ENCODE measurements at regions not wholly inside any gene's neighbourhood (a gene's known extent, or its start where the extent isn't known, plus 50 kb on each side); places are given as distances from the start of the nearest gene placed in this dataset.
A peak's percentile ranks its signal among the peaks of the same experiment; 100 is the strongest.

DNA sequence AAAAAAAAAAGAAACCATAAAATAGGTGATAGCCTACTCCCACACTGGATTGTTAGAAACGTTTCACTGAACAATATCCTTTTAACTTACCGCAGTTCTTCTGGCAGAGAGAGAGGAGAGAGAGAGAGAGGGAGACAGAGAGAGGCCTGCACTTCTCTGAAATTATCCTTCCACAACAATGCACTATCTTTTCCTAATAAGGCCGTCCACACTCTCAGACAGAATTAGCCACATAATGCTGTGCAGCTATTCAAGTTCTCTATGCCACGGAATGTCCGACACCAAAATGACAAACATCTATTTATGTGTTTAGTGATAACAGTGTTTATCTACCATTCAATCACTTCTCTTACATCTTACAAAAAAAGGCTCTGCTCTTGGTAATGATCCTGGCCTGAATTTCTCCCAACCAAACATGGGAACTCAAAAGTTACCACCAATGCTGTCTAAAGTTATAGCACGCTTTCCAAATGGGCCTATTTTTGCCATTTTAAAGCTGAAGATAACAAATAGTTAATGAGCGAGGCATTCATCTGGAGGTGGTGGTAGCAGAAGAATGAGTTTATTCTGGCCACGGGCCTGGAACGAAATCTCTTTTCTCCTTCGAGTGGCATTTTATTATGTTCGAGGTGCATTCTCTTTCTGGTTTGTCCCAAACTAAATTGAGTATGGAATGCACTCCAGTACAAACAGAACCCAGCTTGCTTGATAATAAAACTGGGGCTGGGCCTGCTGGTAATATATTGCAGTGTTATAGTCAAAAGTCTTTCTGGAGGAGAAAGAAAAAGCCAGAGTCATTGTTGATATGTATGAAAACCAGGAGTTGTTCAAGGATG is 160.2 kb upstream of the SVIL start:
- no peak for TF ChIP-seq ZNF274 (IDR thresholded peaks at IDR 0.05; ENCODE audit: low read depth, low read length)
- Histone ChIP-seq H3K4me3 (ENCODE audit: insufficient read length, low read depth) (no peak overlapping the region), H3K27me3 (ENCODE audit: insufficient read depth, insufficient read length) (no peaks in the 10 kb centered on the region), H3K9ac (ENCODE audit: insufficient read length, low read depth) (no peak overlapping the region), H3K36me3 (ENCODE audit: insufficient read depth, insufficient read length, low read length) (no peaks in the 10 kb centered on the region), H3K9me3 (ENCODE audit: insufficient read depth, low read length) (no peaks in the 10 kb centered on the region), H3K4me1 (ENCODE audit: insufficient read depth, insufficient read length) (no peaks in the 10 kb centered on the region)
- DNase-seq (ENCODE audit: low read depth, low spot score): no peak

DNA sequence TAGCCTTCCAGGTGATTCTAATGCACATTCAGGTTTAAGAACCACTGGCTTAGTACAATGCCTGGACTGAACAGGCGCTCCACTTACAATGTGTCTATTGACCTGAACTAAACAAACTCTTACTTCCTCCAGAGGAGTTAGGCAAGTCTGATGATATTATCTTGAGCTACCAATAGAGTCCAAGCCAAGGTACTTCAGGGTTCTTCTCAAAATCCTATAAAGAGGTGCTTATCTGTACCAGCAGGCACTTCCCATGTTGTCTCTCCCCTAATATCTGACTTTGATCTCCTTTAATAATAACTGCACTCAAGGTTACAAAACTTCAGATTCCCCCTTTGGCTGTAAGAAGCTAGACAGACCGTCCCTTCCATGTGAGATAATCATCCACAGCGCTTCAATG is 157.0 kb upstream of the SVIL start:
- no peak for DNase-seq (ENCODE audit: low read depth, low spot score)

GRCh38 chr10:29790207-29790606 is 155.4 kb upstream of the SVIL start:
- no peak for DNase-seq (ENCODE audit: low read depth, low spot score)
- no peaks in the 10 kb centered on the region for H3K36me3 ChIP-seq (ENCODE audit: insufficient read depth, insufficient read length, low read length)
- H3K9ac ChIP-seq (ENCODE audit: insufficient read length, low read depth): no peak overlapping the region
- H3K4me3 ChIP-seq (ENCODE audit: insufficient read length, low read depth): no peak overlapping the region
- H3K27me3 ChIP-seq (ENCODE audit: insufficient read depth, insufficient read length): no peaks in the 10 kb centered on the region
- no peaks in the 10 kb centered on the region for H3K4me1 ChIP-seq (ENCODE audit: insufficient read depth, insufficient read length)
- no peak for TF ChIP-seq SUZ12 (IDR thresholded peaks at IDR 0.05; ENCODE audit: extremely low read depth, insufficient read depth, insufficient read length)
- no peak for TF ChIP-seq YY1 (IDR thresholded peaks at IDR 0.05; ENCODE audit: insufficient read depth, insufficient read length)
- TF ChIP-seq ZNF274 (IDR thresholded peaks at IDR 0.05; ENCODE audit: low read depth, low read length): no peak
- H3K9me3 ChIP-seq (ENCODE audit: insufficient read depth, low read length): peaks cover 5% of the 10 kb centered on the region; the same call in 1 of the 2 replicates

More for the DNA sequence above, 157.0 kb upstream of the SVIL start:
- Histone ChIP-seq H3K9ac (ENCODE audit: insufficient read length, low read depth) (no peak overlapping the region), H3K36me3 (ENCODE audit: insufficient read depth, insufficient read length, low read length) (no peaks in the 10 kb centered on the region), H3K27me3 (ENCODE audit: insufficient read depth, insufficient read length) (no peaks in the 10 kb centered on the region), H3K4me3 (ENCODE audit: insufficient read length, low read depth) (no peak overlapping the region), H3K4me1 (ENCODE audit: insufficient read depth, insufficient read length) (no peaks in the 10 kb centered on the region), H3K9me3 (ENCODE audit: insufficient read depth, low read length) (peaks cover 5% of the 10 kb centered on the region; the same call in 1 of the 2 replicates)
- no peak for TF ChIP-seq ZNF274 (IDR thresholded peaks at IDR 0.05; ENCODE audit: low read depth, low read length)
- no peak for TF ChIP-seq YY1 (IDR thresholded peaks at IDR 0.05; ENCODE audit: insufficient read depth, insufficient read length)
- TF ChIP-seq SUZ12 (IDR thresholded peaks at IDR 0.05; ENCODE audit: extremely low read depth, insufficient read depth, insufficient read length): no peak

DNA sequence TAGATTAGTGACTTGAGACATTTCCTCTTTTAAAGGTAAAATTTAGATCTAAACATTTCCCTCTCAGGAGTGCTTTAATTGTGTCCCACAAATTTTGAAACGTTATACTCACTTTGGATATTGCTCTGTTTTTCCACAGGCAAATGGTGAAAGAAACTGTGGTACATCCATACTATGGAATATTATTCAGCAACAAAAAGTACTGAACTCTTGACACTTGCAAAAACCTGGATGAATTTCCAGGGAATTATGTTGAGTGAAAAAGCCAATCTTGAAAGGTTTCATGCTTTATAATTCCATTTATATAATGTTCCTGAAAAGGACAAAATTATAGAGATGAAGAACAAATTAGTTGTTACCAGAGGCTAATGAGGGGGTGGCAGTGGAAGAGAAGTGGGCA is 153.3 kb upstream of the SVIL start:
- no peaks in the 10 kb centered on the region for H3K36me3 ChIP-seq (ENCODE audit: insufficient read depth, insufficient read length, low read length)
- H3K9ac ChIP-seq (ENCODE audit: insufficient read length, low read depth): no peak overlapping the region
- no peaks in the 10 kb centered on the region for H3K27me3 ChIP-seq (ENCODE audit: insufficient read depth, insufficient read length)
- H3K9me3 ChIP-seq (ENCODE audit: insufficient read depth, low read length): peaks cover 5% of the 10 kb centered on the region; the same call in 1 of the 2 replicates
- H3K4me3 ChIP-seq (ENCODE audit: insufficient read length, low read depth): no peak overlapping the region
- peaks cover 6% of the 10 kb centered on the region for H3K4me1 ChIP-seq (ENCODE audit: insufficient read depth, insufficient read length)
- no peak for DNase-seq (ENCODE audit: low read depth, low spot score)
- TF ChIP-seq SUZ12 (IDR thresholded peaks at IDR 0.05; ENCODE audit: extremely low read depth, insufficient read depth, insufficient read length) (no peak), ZNF274 (IDR thresholded peaks at IDR 0.05; ENCODE audit: low read depth, low read length) (no peak), YY1 (IDR thresholded peaks at IDR 0.05; ENCODE audit: insufficient read depth, insufficient read length) (no peak)

- H3K4me3 ChIP-seq (ENCODE audit: insufficient read length, low read depth): no peak overlapping the region
- H3K4me1 ChIP-seq (ENCODE audit: insufficient read depth, insufficient read length): peaks cover 8% of the 10 kb centered on the region
- H3K27me3 ChIP-seq (ENCODE audit: insufficient read depth, insufficient read length): no peaks in the 10 kb centered on the region
- no peak overlapping the region for H3K9ac ChIP-seq (ENCODE audit: insufficient read length, low read depth)
- no peak for DNase-seq (ENCODE audit: low read depth, low spot score)
- H3K36me3 ChIP-seq (ENCODE audit: insufficient read depth, insufficient read length, low read length): no peaks in the 10 kb centered on the region
- peaks cover 5% of the 10 kb centered on the region; the same call in 1 of the 2 replicates for H3K9me3 ChIP-seq (ENCODE audit: insufficient read depth, low read length)
- TF ChIP-seq ZNF274 (IDR thresholded peaks at IDR 0.05; ENCODE audit: low read depth, low read length) (no peak), SUZ12 (IDR thresholded peaks at IDR 0.05; ENCODE audit: extremely low read depth, insufficient read depth, insufficient read length) (no peak), YY1 (IDR thresholded peaks at IDR 0.05; ENCODE audit: insufficient read depth, insufficient read length) (no peak)
Measured at GRCh38 chr10:29785701-29786100, 150.9 kb upstream of the SVIL start.

- H3K9me3 ChIP-seq (ENCODE audit: insufficient read depth, low read length): peaks cover 5% of the 10 kb centered on the region; the same call in 1 of the 2 replicates
- TF ChIP-seq YY1 (IDR thresholded peaks at IDR 0.05; ENCODE audit: insufficient read depth, insufficient read length) (no peak), SUZ12 (IDR thresholded peaks at IDR 0.05; ENCODE audit: extremely low read depth, insufficient read depth, insufficient read length) (no peak), ZNF274 (IDR thresholded peaks at IDR 0.05; ENCODE audit: low read depth, low read length) (no peak)
- DNase-seq (ENCODE audit: low read depth, low spot score): peak; percentile 95
- H3K36me3 ChIP-seq (ENCODE audit: insufficient read depth, insufficient read length, low read length): no peaks in the 10 kb centered on the region
- no peak overlapping the region for H3K4me3 ChIP-seq (ENCODE audit: insufficient read length, low read depth)
- H3K9ac ChIP-seq (ENCODE audit: insufficient read length, low read depth): no peak overlapping the region
- H3K4me1 ChIP-seq (ENCODE audit: insufficient read depth, insufficient read length): peaks cover 8% of the 10 kb centered on the region
- no peaks in the 10 kb centered on the region for H3K27me3 ChIP-seq (ENCODE audit: insufficient read depth, insufficient read length)
Measured at GRCh38 chr10:29784175-29784773, 149.5 kb upstream of the SVIL start.

- H3K9ac ChIP-seq (ENCODE audit: insufficient read length, low read depth): no peak overlapping the region
- no peaks in the 10 kb centered on the region for H3K36me3 ChIP-seq (ENCODE audit: insufficient read depth, insufficient read length, low read length)
- peaks cover 5% of the 10 kb centered on the region; the same call in 1 of the 2 replicates for H3K9me3 ChIP-seq (ENCODE audit: insufficient read depth, low read length)
- H3K4me1 ChIP-seq (ENCODE audit: insufficient read depth, insufficient read length): peaks cover 8% of the 10 kb centered on the region
- no peak for TF ChIP-seq YY1 (IDR thresholded peaks at IDR 0.05; ENCODE audit: insufficient read depth, insufficient read length)
- TF ChIP-seq SUZ12 (IDR thresholded peaks at IDR 0.05; ENCODE audit: extremely low read depth, insufficient read depth, insufficient read length): no peak
- no peak for TF ChIP-seq ZNF274 (IDR thresholded peaks at IDR 0.05; ENCODE audit: low read depth, low read length)
- no peak for DNase-seq (ENCODE audit: low read depth, low spot score)
- H3K4me3 ChIP-seq (ENCODE audit: insufficient read length, low read depth): no peak overlapping the region
- no peaks in the 10 kb centered on the region for H3K27me3 ChIP-seq (ENCODE audit: insufficient read depth, insufficient read length)
Measured at GRCh38 chr10:29783201-29783947, 148.6 kb upstream of the SVIL start.
